HTR-8/SVneo (cell line): ENCODE measurements at regions not wholly inside any gene's neighbourhood (a gene's known extent, or its start where the extent isn't known, plus 50 kb on each side); places are given as distances from the start of the nearest gene placed in this dataset.

ENCODE experiments used
- DNase-seq: peaks from one replicate; pipeline ENCODE4 v3.0.0; 2011; ENCODE audit warnings: low spot score, mixed read lengths; ENCODE audit not compliant: insufficient read length
- FAIRE-seq: peaks from 2 replicates; lab custom pipeline; 2011; peaks lifted over from hg19 to GRCh38; lab: Jason Lieb, UNC

GRCh38 chr1:163013826-163014600 lies 55.1 kb upstream of the RGS4 start:
- no peak for DNase-seq
- FAIRE-seq = no peak

DNA sequence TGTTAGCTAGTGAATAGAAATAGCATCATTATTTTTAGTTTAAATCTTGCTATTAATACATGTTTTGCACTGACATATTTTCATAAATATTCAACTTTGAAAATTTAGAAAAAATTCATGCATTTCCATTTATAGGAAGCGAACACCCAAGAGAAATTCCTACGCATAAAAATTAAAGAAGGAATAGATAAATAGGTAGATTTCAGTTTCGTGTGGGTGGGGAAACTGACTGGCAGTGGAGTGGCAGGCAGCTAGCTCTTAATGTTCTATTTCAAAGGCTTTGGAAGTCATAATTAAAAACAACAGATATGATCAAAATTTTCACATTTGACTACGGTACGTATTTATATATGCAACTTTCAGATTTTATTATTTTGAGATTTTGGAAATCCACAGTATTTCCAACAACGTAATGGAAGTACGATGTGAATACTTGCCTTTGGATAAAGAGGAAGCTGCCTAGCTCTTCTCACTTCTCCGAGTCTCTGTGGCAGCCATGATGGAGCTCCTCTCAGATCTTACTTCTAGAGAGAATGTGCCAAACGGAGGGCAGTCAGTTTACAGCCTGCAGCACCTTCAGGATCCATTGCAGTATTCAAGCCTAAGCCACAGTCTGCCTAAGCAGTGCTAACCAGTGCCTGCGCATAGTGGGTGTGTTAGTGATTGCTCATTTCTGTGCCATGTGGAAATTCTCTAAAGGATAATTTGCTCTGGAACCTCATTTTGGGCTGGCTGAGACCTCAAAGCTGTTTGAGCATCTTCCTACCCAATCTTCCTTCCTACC lies 62.9 kb upstream of the RGS4 start:
- FAIRE-seq (no peak), DNase-seq (no peak)

- DNase-seq = no peak
- no peak for FAIRE-seq
These were observed 71.5 kb upstream of the RGS4 start for GRCh38 chr1:162997499-162998285.

DNA sequence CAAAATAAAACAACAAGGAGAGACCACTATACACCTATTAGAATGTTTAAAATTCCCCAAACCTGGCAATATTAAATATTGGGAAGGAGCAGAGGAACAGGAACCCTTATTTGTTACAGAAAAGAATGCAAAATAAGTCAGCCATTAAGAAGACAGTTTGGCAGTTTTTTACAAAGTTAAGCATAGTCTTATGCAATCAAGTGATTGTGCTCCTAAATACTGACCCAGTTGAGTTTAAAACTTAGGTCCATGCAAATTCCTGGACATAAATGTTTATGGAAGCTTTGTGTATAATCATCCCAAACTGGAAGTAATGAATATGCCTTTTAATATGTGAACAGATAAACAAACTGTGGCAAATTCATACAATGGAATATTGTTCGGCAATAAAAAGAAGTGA lies 72.9 kb upstream of the RGS4 start:
- DNase-seq (no peak), FAIRE-seq (no peak)

DNA sequence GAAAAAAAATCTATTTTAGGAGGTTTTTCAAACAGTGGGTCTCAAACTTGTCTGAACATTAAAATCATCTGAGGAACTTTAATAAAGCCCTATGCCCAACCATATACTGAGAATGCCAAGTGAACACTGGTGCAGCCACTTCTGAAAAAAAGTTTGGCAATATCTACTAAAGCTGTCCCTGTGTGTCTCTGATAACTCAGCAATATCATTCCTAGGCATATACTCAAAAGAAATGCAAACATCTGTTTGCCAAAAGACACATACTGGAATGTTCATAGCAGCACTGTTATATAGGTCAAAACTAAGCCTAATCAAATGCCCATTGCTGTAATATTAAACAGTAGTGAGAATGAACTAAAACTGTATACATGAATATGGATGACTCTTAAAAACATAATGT lies 74.2 kb upstream of the RGS4 start:
- no peak for FAIRE-seq
- no peak for DNase-seq

DNA sequence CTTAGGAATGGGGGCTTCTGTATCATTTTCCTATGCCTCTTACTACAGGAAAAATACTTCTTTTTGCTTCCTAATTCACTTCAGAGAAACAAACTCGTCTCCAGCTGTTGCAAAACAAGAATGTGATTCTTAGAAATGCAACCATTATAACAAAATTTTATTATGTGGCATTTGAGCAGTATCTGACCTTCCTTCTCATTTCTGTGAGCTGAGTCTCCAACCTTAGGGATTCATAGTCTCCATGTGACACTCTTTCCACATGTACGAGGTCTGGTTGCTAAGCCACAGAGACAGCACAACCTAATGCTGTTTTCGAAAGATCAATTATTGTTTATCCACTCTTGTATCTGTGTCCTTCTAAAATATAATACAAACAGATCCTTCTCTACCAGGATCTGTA lies 75.3 kb upstream of the RGS4 start:
- DNase-seq (no peak), FAIRE-seq (no peak)

- FAIRE-seq (no peak), DNase-seq (no peak)
These were observed 76.2 kb upstream of the RGS4 start for GRCh38 chr1:162992945-162993344.

GRCh38 chr1:162991444-162991843 lies 77.7 kb upstream of the RGS4 start:
- DNase-seq = no peak
- no peak for FAIRE-seq

DNA sequence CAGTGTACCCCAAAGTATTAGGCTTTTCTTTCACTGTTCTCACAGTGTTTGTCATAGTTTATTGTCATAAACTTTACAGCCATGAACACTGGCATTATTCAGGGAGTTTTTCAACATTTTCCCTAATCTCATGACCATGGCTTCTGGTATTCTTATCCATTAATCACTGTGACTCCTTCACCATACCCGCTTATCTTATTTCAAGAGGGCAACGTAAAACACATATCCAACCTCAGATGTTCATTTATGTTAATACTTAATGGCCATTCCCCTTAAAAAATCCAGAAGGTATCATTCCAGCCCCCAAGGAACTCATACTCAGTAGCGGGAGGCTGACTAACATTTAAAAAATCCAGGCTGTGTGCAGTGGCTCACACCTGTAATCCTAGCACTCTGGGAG lies 78.5 kb upstream of the RGS4 start:
- no peak for FAIRE-seq
- no peak for DNase-seq

- no peak for DNase-seq
- FAIRE-seq = no peak
These were observed 80.3 kb upstream of the RGS4 start for GRCh38 chr1:162988869-162989268.

DNA sequence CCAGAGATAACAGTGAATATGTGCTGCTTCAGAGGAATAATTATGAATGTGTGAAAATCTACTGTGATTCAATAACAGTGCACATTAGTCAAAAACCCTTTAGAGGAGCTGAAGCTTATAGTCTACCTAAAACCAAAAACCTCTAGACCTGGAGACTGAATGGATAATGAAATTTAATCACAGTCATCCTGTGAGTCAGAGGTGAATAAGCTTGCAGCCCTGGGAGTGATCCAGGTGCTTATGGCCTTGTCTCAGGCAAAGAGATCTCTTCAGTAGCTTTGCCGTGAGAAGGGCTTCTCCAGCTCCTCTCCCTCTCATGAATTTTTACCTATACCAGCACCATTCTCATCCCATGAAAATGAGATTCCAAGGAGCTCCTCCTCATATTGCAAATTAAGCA lies 81.3 kb upstream of the RGS4 start:
- FAIRE-seq (no peak), DNase-seq (no peak)

GRCh38 chr1:162985816-162986435 lies 83.2 kb upstream of the RGS4 start:
- DNase-seq = no peak
- FAIRE-seq = no peak

DNA sequence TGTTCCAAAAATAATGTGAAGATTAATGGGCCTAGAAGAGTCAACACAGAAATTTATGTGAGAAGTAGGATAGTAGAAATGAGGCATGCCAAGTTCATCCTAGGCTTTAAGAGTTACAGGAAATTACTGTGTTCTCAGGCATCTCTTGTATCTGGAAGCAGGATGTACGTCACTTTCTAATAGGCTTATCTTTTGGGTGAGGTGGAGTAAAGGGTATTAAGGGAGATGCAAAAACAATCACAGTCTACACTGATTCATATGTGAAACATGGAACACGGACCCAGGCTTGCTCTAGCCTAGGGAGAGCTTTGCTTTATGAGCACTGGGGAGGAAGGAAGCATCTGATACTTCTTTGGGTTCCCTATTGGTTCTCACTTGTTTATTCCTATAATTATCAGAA lies 84.5 kb upstream of the RGS4 start:
- FAIRE-seq (no peak), DNase-seq (no peak)

GRCh38 chr1:162983671-162984425 lies 85.3 kb upstream of the RGS4 start:
- DNase-seq (no peak), FAIRE-seq (no peak)

DNA sequence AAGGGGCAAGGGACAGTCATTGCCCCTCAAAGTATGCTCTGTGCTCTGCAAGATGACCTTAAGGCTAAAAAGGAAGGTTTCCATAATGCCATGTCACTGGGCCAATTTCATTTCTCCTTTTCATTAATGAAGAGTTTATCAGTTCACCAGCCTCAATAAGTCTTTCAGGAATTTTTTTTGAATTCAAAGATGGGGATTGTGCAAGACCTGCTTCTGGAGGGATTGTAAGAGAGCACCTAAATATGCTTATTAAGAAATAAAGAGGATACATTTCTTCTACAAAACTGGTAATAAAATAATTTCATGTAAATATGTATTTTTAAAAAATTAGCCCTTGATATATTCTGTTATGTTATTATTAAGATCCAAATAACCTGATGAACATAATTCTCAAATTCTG lies 86.8 kb upstream of the RGS4 start:
- no peak for DNase-seq
- no peak for FAIRE-seq

GRCh38 chr1:162977944-162978568 lies 91.1 kb upstream of the RGS4 start:
- no peak for DNase-seq
- FAIRE-seq = no peak

- no peak for FAIRE-seq
- no peak for DNase-seq
These were observed 92.5 kb upstream of the RGS4 start for GRCh38 chr1:162976628-162977027.

DNA sequence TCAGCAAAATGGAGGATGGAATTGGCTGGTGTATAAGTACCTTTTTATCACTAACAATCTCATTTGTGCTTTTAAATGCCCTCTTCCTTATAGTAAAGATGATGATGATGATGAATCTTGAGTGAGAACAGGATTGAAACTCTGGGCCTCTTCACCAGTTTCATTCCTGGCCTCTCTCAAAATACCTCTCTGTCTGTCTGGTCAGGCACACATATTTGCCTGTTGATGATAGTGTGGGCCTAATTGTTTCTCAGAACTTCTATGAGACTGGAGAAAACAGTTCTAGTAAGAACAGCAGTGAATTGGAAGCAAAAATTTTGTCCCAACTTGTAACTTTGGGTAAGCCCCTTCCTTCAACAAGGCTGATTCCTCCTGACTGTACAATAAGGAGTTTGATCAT lies 94.4 kb upstream of the RGS4 start:
- FAIRE-seq = no peak
- no peak for DNase-seq

- DNase-seq (peak; percentile 47), FAIRE-seq (no peak)
These were observed 95.8 kb upstream of the RGS4 start for GRCh38 chr1:162973381-162973795.
